ENCODE measurements at regions not wholly inside any gene's neighbourhood (a gene's known extent, or its start where the extent isn't known, plus 50 kb on each side); places are given as distances from the start of the nearest gene placed in this dataset.

DNA sequence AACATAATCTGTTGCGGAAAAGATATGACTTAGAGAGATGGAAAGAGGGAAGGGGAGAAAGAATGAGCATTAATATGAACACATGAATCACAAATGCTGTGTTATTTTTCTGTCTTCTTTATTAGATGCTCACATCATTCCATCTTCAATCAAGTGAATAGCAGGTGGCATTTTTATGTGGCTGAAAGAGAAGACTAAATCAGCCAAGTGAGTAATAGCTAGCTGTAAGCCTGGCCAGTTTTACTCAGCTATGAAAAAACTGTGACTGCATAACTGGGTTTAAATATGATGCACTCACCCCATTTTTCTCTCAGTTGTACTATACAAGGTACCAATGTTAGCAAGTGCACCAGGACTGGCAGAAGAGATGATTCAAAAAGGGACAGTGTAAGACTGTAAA is 571.1 kb downstream of the JRKL start:
- TF ChIP-seq, protein P1, sequence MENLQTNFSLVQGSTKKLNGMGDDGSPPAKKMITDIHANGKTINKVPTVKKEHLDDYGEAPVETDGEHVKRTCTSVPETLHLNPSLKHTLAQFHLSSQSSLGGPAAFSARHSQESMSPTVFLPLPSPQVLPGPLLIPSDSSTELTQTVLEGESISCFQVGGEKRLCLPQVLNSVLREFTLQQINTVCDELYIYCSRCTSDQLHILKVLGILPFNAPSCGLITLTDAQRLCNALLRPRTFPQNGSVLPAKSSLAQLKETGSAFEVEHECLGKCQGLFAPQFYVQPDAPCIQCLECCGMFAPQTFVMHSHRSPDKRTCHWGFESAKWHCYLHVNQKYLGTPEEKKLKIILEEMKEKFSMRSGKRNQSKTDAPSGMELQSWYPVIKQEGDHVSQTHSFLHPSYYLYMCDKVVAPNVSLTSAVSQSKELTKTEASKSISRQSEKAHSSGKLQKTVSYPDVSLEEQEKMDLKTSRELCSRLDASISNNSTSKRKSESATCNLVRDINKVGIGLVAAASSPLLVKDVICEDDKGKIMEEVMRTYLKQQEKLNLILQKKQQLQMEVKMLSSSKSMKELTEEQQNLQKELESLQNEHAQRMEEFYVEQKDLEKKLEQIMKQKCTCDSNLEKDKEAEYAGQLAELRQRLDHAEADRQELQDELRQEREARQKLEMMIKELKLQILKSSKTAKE (IDR thresholded peaks at IDR 0.05; ENCODE audit: low read depth, poor library complexity, severe bottlenecking): no peak
- TF ChIP-seq CREM (IDR thresholded peaks at IDR 0.05; ENCODE audit: low read depth): no peak
- TF ChIP-seq BHLHE40 (IDR thresholded peaks at IDR 0.05; ENCODE audit: borderline replicate concordance in 1 of 2, low read depth in 2 of 2, low read length in 1 of 2): no peak
- no peak for TF ChIP-seq MXI1 (IDR thresholded peaks at IDR 0.05; ENCODE audit: low read depth, low read length)
- TF ChIP-seq HDGF (IDR thresholded peaks at IDR 0.05): no peak
- TF ChIP-seq, protein P2, sequence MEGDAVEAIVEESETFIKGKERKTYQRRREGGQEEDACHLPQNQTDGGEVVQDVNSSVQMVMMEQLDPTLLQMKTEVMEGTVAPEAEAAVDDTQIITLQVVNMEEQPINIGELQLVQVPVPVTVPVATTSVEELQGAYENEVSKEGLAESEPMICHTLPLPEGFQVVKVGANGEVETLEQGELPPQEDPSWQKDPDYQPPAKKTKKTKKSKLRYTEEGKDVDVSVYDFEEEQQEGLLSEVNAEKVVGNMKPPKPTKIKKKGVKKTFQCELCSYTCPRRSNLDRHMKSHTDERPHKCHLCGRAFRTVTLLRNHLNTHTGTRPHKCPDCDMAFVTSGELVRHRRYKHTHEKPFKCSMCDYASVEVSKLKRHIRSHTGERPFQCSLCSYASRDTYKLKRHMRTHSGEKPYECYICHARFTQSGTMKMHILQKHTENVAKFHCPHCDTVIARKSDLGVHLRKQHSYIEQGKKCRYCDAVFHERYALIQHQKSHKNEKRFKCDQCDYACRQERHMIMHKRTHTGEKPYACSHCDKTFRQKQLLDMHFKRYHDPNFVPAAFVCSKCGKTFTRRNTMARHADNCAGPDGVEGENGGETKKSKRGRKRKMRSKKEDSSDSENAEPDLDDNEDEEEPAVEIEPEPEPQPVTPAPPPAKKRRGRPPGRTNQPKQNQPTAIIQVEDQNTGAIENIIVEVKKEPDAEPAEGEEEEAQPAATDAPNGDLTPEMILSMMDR (IDR thresholded peaks at IDR 0.05 in 2 of 3, conservative IDR thresholded peaks at IDR 0.05 in 1 of 3; ENCODE audit: control insufficient read depth in 2 of 3, extremely low read depth in 1 of 3, insufficient read depth in 1 of 3, low read depth in 3 of 3, low read length in 3 of 3): no peak
- TF ChIP-seq, protein P3, sequence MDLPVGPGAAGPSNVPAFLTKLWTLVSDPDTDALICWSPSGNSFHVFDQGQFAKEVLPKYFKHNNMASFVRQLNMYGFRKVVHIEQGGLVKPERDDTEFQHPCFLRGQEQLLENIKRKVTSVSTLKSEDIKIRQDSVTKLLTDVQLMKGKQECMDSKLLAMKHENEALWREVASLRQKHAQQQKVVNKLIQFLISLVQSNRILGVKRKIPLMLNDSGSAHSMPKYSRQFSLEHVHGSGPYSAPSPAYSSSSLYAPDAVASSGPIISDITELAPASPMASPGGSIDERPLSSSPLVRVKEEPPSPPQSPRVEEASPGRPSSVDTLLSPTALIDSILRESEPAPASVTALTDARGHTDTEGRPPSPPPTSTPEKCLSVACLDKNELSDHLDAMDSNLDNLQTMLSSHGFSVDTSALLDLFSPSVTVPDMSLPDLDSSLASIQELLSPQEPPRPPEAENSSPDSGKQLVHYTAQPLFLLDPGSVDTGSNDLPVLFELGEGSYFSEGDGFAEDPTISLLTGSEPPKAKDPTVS (IDR thresholded peaks at IDR 0.05; ENCODE audit: low read depth, low read length): no peak
- no peak for TF ChIP-seq YBX1 (IDR thresholded peaks at IDR 0.05)
- TF ChIP-seq EZH2 (IDR thresholded peaks at IDR 0.05; ENCODE audit: borderline replicate concordance, control insufficient read depth, low read depth, low read length): no peak
- TF ChIP-seq ETV6 (conservative IDR thresholded peaks at IDR 0.05 in 1 of 2, IDR thresholded peaks at IDR 0.05 in 1 of 2; ENCODE audit: borderline replicate concordance in 1 of 2, low read depth in 1 of 2): no peak
- TF ChIP-seq SIN3A (IDR thresholded peaks at IDR 0.05; ENCODE audit: low read depth, low read length): no peak
- no peak for TF ChIP-seq IKZF2 (IDR thresholded peaks at IDR 0.05)
- TF ChIP-seq, protein P4, sequence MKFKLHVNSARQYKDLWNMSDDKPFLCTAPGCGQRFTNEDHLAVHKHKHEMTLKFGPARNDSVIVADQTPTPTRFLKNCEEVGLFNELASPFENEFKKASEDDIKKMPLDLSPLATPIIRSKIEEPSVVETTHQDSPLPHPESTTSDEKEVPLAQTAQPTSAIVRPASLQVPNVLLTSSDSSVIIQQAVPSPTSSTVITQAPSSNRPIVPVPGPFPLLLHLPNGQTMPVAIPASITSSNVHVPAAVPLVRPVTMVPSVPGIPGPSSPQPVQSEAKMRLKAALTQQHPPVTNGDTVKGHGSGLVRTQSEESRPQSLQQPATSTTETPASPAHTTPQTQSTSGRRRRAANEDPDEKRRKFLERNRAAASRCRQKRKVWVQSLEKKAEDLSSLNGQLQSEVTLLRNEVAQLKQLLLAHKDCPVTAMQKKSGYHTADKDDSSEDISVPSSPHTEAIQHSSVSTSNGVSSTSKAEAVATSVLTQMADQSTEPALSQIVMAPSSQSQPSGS (IDR thresholded peaks at IDR 0.05; ENCODE audit: low read length): no peak
- no peak for TF ChIP-seq STAT1 (conservative IDR thresholded peaks at IDR 0.05)
- no peak for TF ChIP-seq SREBF1 (IDR thresholded peaks at IDR 0.05; ENCODE audit: low read length)
- TF ChIP-seq RCOR1 (conservative IDR thresholded peaks at IDR 0.05; ENCODE audit: low read depth, low read length): no peak
- TF ChIP-seq CHD1 (IDR thresholded peaks at IDR 0.05; ENCODE audit: low read depth, low read length): no peak
- TF ChIP-seq BACH1 (IDR thresholded peaks at IDR 0.05; ENCODE audit: borderline replicate concordance): no peak
- TF ChIP-seq PAX5 (IDR thresholded peaks at IDR 0.05; ENCODE audit: borderline replicate concordance, low read depth, low read length): no peak
- Histone ChIP-seq H3K4me3 (no peak overlapping the region), H3K4me1 (ENCODE audit: control insufficient read depth, insufficient read depth, low read length) (no peaks in the 10 kb centered on the region), H2AFZ (ENCODE audit: control insufficient read depth, low read depth, low read length) (no peak overlapping the region), H3K9me3 (replicated peaks; ENCODE audit: control insufficient read depth, insufficient read depth, low read length) (no peaks in the 10 kb centered on the region), H3K36me3 (ENCODE audit: control insufficient read depth in 2 of 2, insufficient read depth in 2 of 2, low read length in 1 of 2) (no peaks in the 10 kb centered on the region), H3K4me2 (ENCODE audit: control insufficient read depth, insufficient read depth) (no peak overlapping the region), H3K27me3 (replicated peaks in 1 of 2; ENCODE audit: control insufficient read depth in 2 of 2, insufficient read depth in 2 of 2, low read length in 1 of 2) (no peaks in the 10 kb centered on the region), H3K79me2 (ENCODE audit: control insufficient read depth, insufficient read depth, low read length) (no peaks in the 10 kb centered on the region), H3K9ac (ENCODE audit: control insufficient read depth, insufficient read depth, low read length) (no peak overlapping the region), H3K27ac (ENCODE audit: control insufficient read depth, insufficient read depth) (no peak overlapping the region), H4K20me1 (ENCODE audit: control insufficient read depth, insufficient read depth) (no peaks in the 10 kb centered on the region)
- 32% methylated on average over 1 of the region's 1 CpG for WGBS (ENCODE audit: insufficient coverage, insufficient replicate concordance, low lambda C conversion rate, missing lambda C conversion rate)
- DNase-seq (ENCODE audit: low read depth, low spot score) (no peak), ATAC-seq (no peak), FAIRE-seq (no peak)
- SMC1A ChIA-PET (ENCODE audit: uncharacterized antibody, unreplicated experiment): no interaction called here
- in situ Hi-C loops (cut with MboI) (no loop called here), intact Hi-C loops (cut with micrococcal nuclease; ENCODE audit: unreplicated experiment) (no loop called here)
- RAD21 ChIA-PET (ENCODE audit: unreplicated experiment): no interaction called here
- POLR2A ChIA-PET: no interaction called here
- CTCF ChIA-PET: no interaction called here
- BruUV-seq (replicated peaks): no TSS peak

Measured in GM12878 (cell line).